ENCODE measurements at regions not wholly inside any gene's neighbourhood (a gene's known extent, or its start where the extent isn't known, plus 50 kb on each side); places are given as distances from the start of the nearest gene placed in this dataset.
"Not testable (repeated sequence)": the region's sequence is repeated elsewhere in the genome, so short reads cannot be mapped to it uniquely, and the experiment has no call there.

- CTCF ChIA-PET: no interaction called here
- POLR2A ChIA-PET: interaction anchor here (0.7 kb wide), 1 partner anchor 19 kb away, joined by 3 read pairs; no protein-coding TSS in a partner anchor
- TF ChIP-seq, protein P1, sequence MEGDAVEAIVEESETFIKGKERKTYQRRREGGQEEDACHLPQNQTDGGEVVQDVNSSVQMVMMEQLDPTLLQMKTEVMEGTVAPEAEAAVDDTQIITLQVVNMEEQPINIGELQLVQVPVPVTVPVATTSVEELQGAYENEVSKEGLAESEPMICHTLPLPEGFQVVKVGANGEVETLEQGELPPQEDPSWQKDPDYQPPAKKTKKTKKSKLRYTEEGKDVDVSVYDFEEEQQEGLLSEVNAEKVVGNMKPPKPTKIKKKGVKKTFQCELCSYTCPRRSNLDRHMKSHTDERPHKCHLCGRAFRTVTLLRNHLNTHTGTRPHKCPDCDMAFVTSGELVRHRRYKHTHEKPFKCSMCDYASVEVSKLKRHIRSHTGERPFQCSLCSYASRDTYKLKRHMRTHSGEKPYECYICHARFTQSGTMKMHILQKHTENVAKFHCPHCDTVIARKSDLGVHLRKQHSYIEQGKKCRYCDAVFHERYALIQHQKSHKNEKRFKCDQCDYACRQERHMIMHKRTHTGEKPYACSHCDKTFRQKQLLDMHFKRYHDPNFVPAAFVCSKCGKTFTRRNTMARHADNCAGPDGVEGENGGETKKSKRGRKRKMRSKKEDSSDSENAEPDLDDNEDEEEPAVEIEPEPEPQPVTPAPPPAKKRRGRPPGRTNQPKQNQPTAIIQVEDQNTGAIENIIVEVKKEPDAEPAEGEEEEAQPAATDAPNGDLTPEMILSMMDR (IDR thresholded peaks at IDR 0.05): no peak
- Mint-ChIP-seq H3K9me3 (peaks cover 15% of the 10 kb centered on the region), H3K4me3 (no peak overlapping the region), H3K27me3 (no peaks in the 10 kb centered on the region), H3K27ac (no peak overlapping the region), H3K36me3 (ENCODE audit: low read depth) (no peaks in the 10 kb centered on the region), H3K4me1 (ENCODE audit: low read depth) (no peaks in the 10 kb centered on the region)
- intact Hi-C loops (cut with micrococcal nuclease): no loop called here
- ATAC-seq (no peak), DNase-seq (no peak)
Measured at GRCh38 chr13:54805743-54806142, 1777.1 kb downstream of the OLFM4 start.

DNA sequence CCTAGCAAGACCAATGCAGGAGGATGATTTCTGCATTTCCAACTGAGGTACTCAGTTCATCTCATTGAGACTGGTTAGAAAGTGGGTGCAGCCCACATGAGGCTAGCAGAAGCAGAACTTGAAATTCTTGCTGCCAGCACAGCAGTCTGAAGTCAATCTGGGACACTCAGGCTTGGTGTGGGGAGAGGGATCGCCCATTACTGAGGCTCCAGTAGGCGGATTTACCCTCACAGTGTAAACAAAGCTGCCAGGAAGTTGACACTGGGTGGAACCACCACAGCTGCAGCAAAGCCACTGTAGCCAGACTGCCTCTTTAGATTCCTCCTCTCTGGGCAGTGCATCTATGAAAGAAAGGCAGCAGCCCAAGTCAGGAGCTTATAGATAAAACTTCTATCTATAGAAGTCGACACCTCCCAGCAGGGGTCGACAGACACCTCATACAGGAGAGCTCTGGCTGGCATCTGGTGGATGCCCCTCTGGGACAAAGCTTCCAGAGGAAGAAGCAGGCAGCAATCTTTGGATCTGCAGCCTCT lies 1793.4 kb downstream of the OLFM4 start:
- H3K4me3 Mint-ChIP-seq: not testable (repeated sequence)

DNA sequence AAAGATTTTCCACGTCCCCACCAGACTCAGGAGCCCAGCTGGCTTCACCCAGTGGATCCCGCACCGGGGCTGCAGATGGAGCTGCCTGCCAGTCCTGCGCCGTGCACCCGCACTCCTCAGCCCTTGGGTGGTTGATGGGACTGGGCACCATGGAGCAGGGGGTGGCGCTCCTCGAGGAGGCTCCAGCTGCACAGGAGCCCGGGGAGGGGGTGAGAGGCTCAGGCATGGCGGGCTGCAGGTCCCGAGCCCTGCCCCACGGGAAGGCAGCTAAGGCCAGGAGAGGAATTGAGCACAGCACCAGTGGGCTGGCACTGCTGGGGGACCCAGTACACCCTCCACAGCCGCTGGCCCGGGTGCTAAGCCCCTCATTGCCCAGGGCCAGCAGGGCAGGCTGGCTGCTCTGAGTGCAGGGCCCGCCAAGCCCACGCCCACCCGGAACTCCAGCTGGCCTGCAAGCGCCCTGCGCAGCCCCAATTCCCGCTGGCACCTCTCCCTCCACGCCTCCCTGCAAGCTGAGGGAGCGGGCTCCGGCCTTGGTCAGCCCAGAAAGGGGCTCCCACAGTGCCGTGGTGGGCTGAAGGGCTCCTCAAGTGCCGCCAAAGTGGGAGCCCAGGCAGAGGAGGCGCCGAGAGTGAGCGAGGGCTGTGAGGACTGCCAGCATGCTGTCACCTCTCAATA lies 1800.9 kb downstream of the OLFM4 start:
- CTCF ChIA-PET; H3K27me3 Mint-ChIP-seq; H3K4me1 Mint-ChIP-seq (ENCODE audit: low read depth); H3K4me3 Mint-ChIP-seq; DNase-seq; intact Hi-C loops (cut with micrococcal nuclease); ATAC-seq; H3K36me3 Mint-ChIP-seq (ENCODE audit: low read depth); H3K27ac Mint-ChIP-seq; POLR2A ChIA-PET: not testable (repeated sequence)
- H3K9me3 Mint-ChIP-seq: peaks cover 29% of the 10 kb centered on the region

More for the DNA sequence above, 1793.4 kb downstream of the OLFM4 start:
- DNase-seq; H3K27me3 Mint-ChIP-seq; H3K27ac Mint-ChIP-seq; intact Hi-C loops (cut with micrococcal nuclease); ATAC-seq; POLR2A ChIA-PET; CTCF ChIA-PET; H3K4me1 Mint-ChIP-seq (ENCODE audit: low read depth); H3K36me3 Mint-ChIP-seq (ENCODE audit: low read depth): not testable (repeated sequence)
- peaks cover 22% of the 10 kb centered on the region for H3K9me3 Mint-ChIP-seq

- Mint-ChIP-seq H3K27me3 (no peaks in the 10 kb centered on the region), H3K9me3 (peaks cover 16% of the 10 kb centered on the region), H3K4me3 (no peak overlapping the region), H3K36me3 (ENCODE audit: low read depth) (no peaks in the 10 kb centered on the region), H3K27ac (no peak overlapping the region), H3K4me1 (ENCODE audit: low read depth) (no peaks in the 10 kb centered on the region)
- TF ChIP-seq, protein P1 (IDR thresholded peaks at IDR 0.05): no peak
- no peak for DNase-seq
- ChIA-PET POLR2A (no interaction called here), CTCF (no interaction called here)
- ATAC-seq: no peak
- intact Hi-C loops (cut with micrococcal nuclease): no loop called here
Measured at GRCh38 chr13:54836273-54836672, 1807.7 kb downstream of the OLFM4 start.

DNA sequence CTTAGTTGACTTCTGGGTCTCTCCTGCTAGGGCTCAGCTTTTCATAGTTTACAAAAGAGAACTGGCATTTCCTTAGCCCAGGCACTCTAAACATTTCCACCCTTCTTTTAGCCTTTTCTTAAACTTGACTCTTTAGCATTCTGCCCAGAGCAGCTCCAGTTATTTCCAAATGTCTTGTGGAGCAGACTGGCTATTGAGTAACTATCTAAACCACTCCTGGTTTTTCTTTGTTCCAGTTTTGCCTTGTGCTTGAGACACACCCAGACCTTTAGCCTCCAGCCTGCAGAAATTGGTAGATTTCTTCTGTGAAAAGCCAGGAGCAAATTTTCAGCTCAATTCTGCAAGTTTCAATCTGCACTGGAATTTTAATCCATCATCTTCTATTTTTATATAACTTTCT lies 1813.1 kb downstream of the OLFM4 start:
- ATAC-seq (no peak), DNase-seq (no peak)
- H3K27ac Mint-ChIP-seq: no peak overlapping the region
- TF ChIP-seq, protein P1 (IDR thresholded peaks at IDR 0.05): no peak
- H3K9me3 Mint-ChIP-seq: peaks cover 6% of the 10 kb centered on the region
- no peaks in the 10 kb centered on the region for H3K27me3 Mint-ChIP-seq
- intact Hi-C loops (cut with micrococcal nuclease): no loop called here
- H3K36me3 Mint-ChIP-seq (ENCODE audit: low read depth): no peaks in the 10 kb centered on the region
- ChIA-PET POLR2A (no interaction called here), CTCF (interaction anchor here (1.0 kb wide), 1 partner anchor 166 kb away, joined by 3 read pairs; no protein-coding TSS in a partner anchor)
- H3K4me3 Mint-ChIP-seq: no peak overlapping the region
- no peaks in the 10 kb centered on the region for H3K4me1 Mint-ChIP-seq (ENCODE audit: low read depth)

GRCh38 chr13:54845351-54845965 lies 1816.8 kb downstream of the OLFM4 start:
- H3K4me3 Mint-ChIP-seq: no peak overlapping the region
- no peak overlapping the region for H3K27ac Mint-ChIP-seq
- H3K36me3 Mint-ChIP-seq (ENCODE audit: low read depth): no peaks in the 10 kb centered on the region
- H3K27me3 Mint-ChIP-seq: no peaks in the 10 kb centered on the region
- TF ChIP-seq, protein P1 (IDR thresholded peaks at IDR 0.05): no peak
- no peak for ATAC-seq
- H3K4me1 Mint-ChIP-seq (ENCODE audit: low read depth): no peaks in the 10 kb centered on the region
- ChIA-PET POLR2A (no interaction called here), CTCF (no interaction called here)
- peaks cover 9% of the 10 kb centered on the region for H3K9me3 Mint-ChIP-seq
- DNase-seq: no peak
- intact Hi-C loops (cut with micrococcal nuclease): no loop called here
